B cell (primary cell): ENCODE measurements at regions not wholly inside any gene's neighbourhood (a gene's known extent, or its start where the extent isn't known, plus 50 kb on each side); places are given as distances from the start of the nearest gene placed in this dataset.

Experiments used
- ATAC-seq: fragments of 200-7000 bp; cut with Tn5 transposase; one replicate; pipeline ENCODE4 v1.10.0; 2021; ENCODE audit warnings: low read depth, mild to moderate bottlenecking, moderate number of reproducible peaks, moderate library complexity
- CTCF ChIA-PET: fragments of 350-600 bp; sonication (Branson Sonifier 250); formaldehyde crosslinking; loops from one replicate; lab custom pipeline; 2021; ENCODE audit warnings: antibody characterized with exemption, inconsistent platforms; lab: Charles Lee
- POLR2A ChIA-PET: fragments of 350-600 bp; sonication (Branson Sonifier 250); formaldehyde crosslinking; loops from one replicate; lab custom pipeline; 2021; ENCODE audit warnings: antibody characterized with exemption; lab: Charles Lee
- DNase-seq: peaks from one replicate; pipeline ENCODE4 v3.0.0; 2013
- H2AFZ ChIP-seq: 2 replicates; pipeline ENCODE4 v1.6.1; 2012; ENCODE audit warnings: mild to moderate bottlenecking, low read depth, low read length; ENCODE audit not compliant: insufficient read depth, poor library complexity, severe bottlenecking
- H3K27ac ChIP-seq, 2 donors: 1 replicate in 1 of 2; 2 replicates in 1 of 2; pipeline ENCODE4 v1.5.1; 2012 to 2013; ENCODE audit warnings: low read length in 2 of 2, mild to moderate bottlenecking in 2 of 2, moderate library complexity in 1 of 2
- H3K27me3 ChIP-seq, 4 experiments: fragments of 200-600 bp in 1 of 4; sonication (generic) in 1 of 4; replicated peaks in 1 of 4; 1 replicate in 2 of 4; 2 replicates in 2 of 4; pipeline versions ENCODE4 v1.6.1 to v1.7.0; 2013 to 2016; ENCODE audit warnings: low read length in 3 of 4, mild to moderate bottlenecking in 2 of 4, mixed read lengths in 1 of 4, moderate library complexity in 1 of 4; ENCODE audit not compliant: insufficient read depth in 4 of 4, control insufficient read depth in 3 of 4; ENCODE audit errors: control extremely low read depth in 1 of 4
- H3K36me3 ChIP-seq, 2 experiments: replicated peaks in 1 of 2; 1 replicate in 1 of 2; 2 replicates in 1 of 2; pipeline versions ENCODE4 v1.6.1 to v1.7.1; 2013; ENCODE audit warnings: low read length in 1 of 2; ENCODE audit not compliant: insufficient read depth in 2 of 2, control insufficient read depth in 1 of 2; ENCODE audit errors: control extremely low read depth in 1 of 2, extremely low read depth in 1 of 2
- H3K4me1 ChIP-seq, 2 donors: fragments of 200-600 bp in 1 of 2; sonication (generic) in 1 of 2; 1 replicate in 1 of 2; 2 replicates in 1 of 2; pipeline versions ENCODE4 v1.5.1 to v1.6.1; 2013 to 2017; ENCODE audit warnings: low read length in 2 of 2; ENCODE audit not compliant: control insufficient read depth in 2 of 2, insufficient read depth in 2 of 2
- H3K4me2 ChIP-seq: replicated peaks from 2 replicates; pipeline ENCODE3; 2012; ENCODE audit warnings: mild to moderate bottlenecking, low read depth, low read length; ENCODE audit not compliant: poor library complexity, severe bottlenecking
- H3K4me3 ChIP-seq, 5 experiments: fragments of 200-600 bp in 1 of 5; sonication (generic) in 1 of 5; 1 replicate in 3 of 5; 2 replicates in 2 of 5; pipeline versions ENCODE4 v1.5.1 to v1.7.0; 2011 to 2016; ENCODE audit warnings: low read length in 4 of 5, mild to moderate bottlenecking in 4 of 5, low read depth in 2 of 5, control low read depth in 1 of 5, moderate library complexity in 1 of 5; ENCODE audit not compliant: insufficient read depth in 1 of 5; ENCODE audit errors: control extremely low read depth in 1 of 5, extremely low read depth in 1 of 5
- H3K79me2 ChIP-seq: fragments of 200-600 bp; sonication (generic); one replicate; pipeline ENCODE4 v1.6.0; 2016; ENCODE audit warnings: low read length; ENCODE audit not compliant: control insufficient read depth, insufficient read depth
- H3K9ac ChIP-seq: fragments of 200-600 bp; sonication (generic); 2 replicates; pipeline ENCODE4 v1.6.1; 2017; ENCODE audit warnings: mild to moderate bottlenecking, low read length, moderate library complexity
- H3K9me3 ChIP-seq, 3 donors: one replicate each; pipeline versions ENCODE4 v1.6.1 to v1.7.1; 2013; ENCODE audit warnings: low read length in 2 of 3; ENCODE audit not compliant: control insufficient read depth in 2 of 3, insufficient read depth in 1 of 3; ENCODE audit errors: control extremely low read depth in 1 of 3
- H4K20me1 ChIP-seq: 2 replicates; pipeline ENCODE4 v1.6.0; 2012; ENCODE audit warnings: mild to moderate bottlenecking, low read length; ENCODE audit not compliant: insufficient read depth, control insufficient read depth, poor library complexity, severe bottlenecking
- H3K27ac Mint-ChIP-seq: one replicate; pipeline ENCODE4 v1.8.0; 2021; ENCODE audit warnings: mixed read lengths
- H3K27me3 Mint-ChIP-seq: one replicate; pipeline ENCODE4 v1.8.0; 2021; ENCODE audit warnings: mixed read lengths
- H3K4me1 Mint-ChIP-seq: one replicate; pipeline ENCODE4 v1.8.0; 2021; ENCODE audit warnings: mixed read lengths
- H3K4me3 Mint-ChIP-seq: one replicate; pipeline ENCODE4 v1.8.0; 2021; ENCODE audit warnings: mixed read lengths
- H3K9me3 Mint-ChIP-seq: one replicate; pipeline ENCODE4 v1.8.0; 2022; ENCODE audit warnings: mixed read lengths; ENCODE audit not compliant: insufficient read depth
- CTCF ChIP-seq: fragments of 200-600 bp; IDR thresholded peaks from one replicate; pipeline ENCODE4 v1.8.0; 2022; ENCODE audit warnings: antibody characterized with exemption, mild to moderate bottlenecking
- EZH2 ChIP-seq: IDR thresholded peaks from 2 replicates; pipeline ENCODE4 v1.6.1; 2012; ENCODE audit warnings: borderline replicate concordance, low read depth, mild to moderate bottlenecking, moderate library complexity, low read length; ENCODE audit not compliant: insufficient read depth, poor library complexity, severe bottlenecking
- WGBS: methylation state at CpG from one replicate; pipeline ENCODE4 v1.1.5; 2013; ENCODE audit warnings: missing lambda C conversion rate; ENCODE audit not compliant: insufficient coverage; 5-methylcytosine and 5-hydroxymethylcytosine counted together
- intact Hi-C: fragments of 100-400 bp; cut with micrococcal nuclease; formaldehyde crosslinking; loops from one replicate; pipeline ENCODE4 v1.10.0; 2022

GRCh38 chr11:92675810-92676209, 293.6 kb upstream of the MTNR1B start:
- no peak for TF ChIP-seq EZH2
- TF ChIP-seq CTCF, result no peak
- intact Hi-C loops, result no loop called here
- ChIA-PET POLR2A (no interaction called here), CTCF (no interaction called here)
- no peaks in the 10 kb centered on the region for H4K20me1 ChIP-seq
- H2AFZ ChIP-seq, result no peak overlapping the region
- no peak overlapping the region for H3K27ac Mint-ChIP-seq
- H3K79me2 ChIP-seq, result no peaks in the 10 kb centered on the region
- ATAC-seq (no peak), DNase-seq (no peak)
- H3K4me3 ChIP-seq, result no peak overlapping the region
- H3K9me3 Mint-ChIP-seq, result peaks cover 9% of the 10 kb centered on the region
- H3K4me2 ChIP-seq, result no peak overlapping the region
- peaks cover 0 to 10% (median 1%) of the 10 kb centered on the region in 3 donors for H3K9me3 ChIP-seq
- H3K36me3 ChIP-seq, result no peaks in the 10 kb centered on the region
- no peak overlapping the region for H3K9ac ChIP-seq
- no peaks in the 10 kb centered on the region for H3K27me3 Mint-ChIP-seq
- H3K4me3 Mint-ChIP-seq, result no peak overlapping the region
- no CpG with 5 or more reads among the region's 3 CpGs for WGBS
- H3K27ac ChIP-seq, result no peak overlapping the region
- H3K4me1 ChIP-seq, result no peaks in the 10 kb centered on the region
- no peaks in the 10 kb centered on the region for H3K4me1 Mint-ChIP-seq
- no peaks in the 10 kb centered on the region for H3K27me3 ChIP-seq

GRCh38 chr11:92678008-92678611, 291.3 kb upstream of the MTNR1B start:
- Mint-ChIP-seq H3K4me3 (no peak overlapping the region), H3K9me3 (peaks cover 9% of the 10 kb centered on the region)
- CTCF ChIA-PET, result no interaction called here

More at GRCh38 chr11:92678008-92678611, 291.3 kb upstream of the MTNR1B start:
- H3K4me1 ChIP-seq, result no peaks in the 10 kb centered on the region
- Mint-ChIP-seq H3K27me3 (no peaks in the 10 kb centered on the region), H3K27ac (no peak overlapping the region), H3K4me1 (no peaks in the 10 kb centered on the region)
- DNase-seq (no peak), ATAC-seq (no peak)
- H3K9me3 ChIP-seq, result peaks cover 0 to 10% (median 1%) of the 10 kb centered on the region in 3 donors
- no peak overlapping the region for H2AFZ ChIP-seq
- POLR2A ChIA-PET, result no interaction called here
- H3K27me3 ChIP-seq, result no peaks in the 10 kb centered on the region
- TF ChIP-seq EZH2, result no peak
- no peak for TF ChIP-seq CTCF
- H3K36me3 ChIP-seq, result no peaks in the 10 kb centered on the region
- no peaks in the 10 kb centered on the region for H4K20me1 ChIP-seq
- H3K27ac ChIP-seq, result no peak overlapping the region
- no peak overlapping the region for H3K4me2 ChIP-seq
- intact Hi-C loops, result no loop called here
- H3K79me2 ChIP-seq, result no peaks in the 10 kb centered on the region
- H3K9ac ChIP-seq, result no peak overlapping the region
- WGBS, result 40% methylated on average over 1 of the region's 3 CpGs
- no peak overlapping the region for H3K4me3 ChIP-seq
